HepG2 (cell line): ENCODE measurements at regions not wholly inside any gene's neighbourhood (a gene's known extent, or its start where the extent isn't known, plus 50 kb on each side); places are given as distances from the start of the nearest gene placed in this dataset.

ENCODE experiments used
- ATAC-seq: fragments of 200-7000 bp; cut with Tn5 transposase; 3 replicates; pipeline ENCODE4 v1.9.1; 2020; ENCODE audit warnings: mild to moderate bottlenecking, moderate library complexity
- BruUV-seq: library from RNA; stranded (reverse); fragments of 400-500 nt; replicated peaks from 2 replicates; lab custom pipeline; 2021; lab: Mats Ljungman, UMichigan
- CTCF ChIA-PET: fragments of 300-600 bp; formaldehyde crosslinking; extraction: SDS; loops from one replicate; lab custom pipeline; 2021; ENCODE audit warnings: low total read pairs, inconsistent platforms, low intra/inter-chr PET ratio; lab: Yijun Ruan, JAX
- POLR2A ChIA-PET: fragments of 350-600 bp; sonication (Branson Sonifier 250); formaldehyde crosslinking; loops from one replicate; lab custom pipeline; 2020; ENCODE audit warnings: antibody characterized with exemption, inconsistent platforms; lab: Yijun Ruan, JAX
- DNase-seq: peaks from one replicate; pipeline ENCODE4 v3.0.0-alpha.2; 2015; ENCODE audit warnings: low spot score
- FAIRE-seq: peaks from 3 replicates; lab custom pipeline; 2011; peaks lifted over from hg19 to GRCh38; lab: Jason Lieb, UNC
- H2AFZ ChIP-seq: one replicate; pipeline ENCODE4 v1.6.1; 2011; ENCODE audit warnings: low read length, inconsistent platforms
- H3K27ac ChIP-seq: fragments of 300-600 bp; 3 replicates; pipeline ENCODE4 v1.8.0; 2011; ENCODE audit warnings: mixed run types, mild to moderate bottlenecking, mixed read lengths, low read length, inconsistent platforms; ENCODE audit not compliant: insufficient read depth; ENCODE audit errors: extremely low read length
- H3K27me3 ChIP-seq, 2 experiments: fragments of 200-600 bp in 1 of 2; 2 replicates in 1 of 2; 3 replicates in 1 of 2; pipeline versions ENCODE4 v1.6.0 to v1.8.0; 2011; ENCODE audit warnings: low read length in 2 of 2, mild to moderate bottlenecking in 2 of 2, moderate library complexity in 2 of 2, inconsistent platforms in 1 of 2; ENCODE audit not compliant: insufficient read depth in 2 of 2, control insufficient read depth in 1 of 2
- H3K36me3 ChIP-seq, 2 experiments: fragments of 200-600 bp in 1 of 2; replicated peaks in 1 of 2; 2 replicates in 1 of 2; 3 replicates in 1 of 2; pipeline versions ENCODE4 v1.5.1 to v1.8.0; 2011; ENCODE audit warnings: low read length in 2 of 2, inconsistent platforms in 1 of 2; ENCODE audit not compliant: insufficient read depth in 2 of 2, control insufficient read depth in 1 of 2
- H3K4me1 ChIP-seq: 2 replicates; pipeline ENCODE4 v1.5.1; 2012; ENCODE audit warnings: low read length, inconsistent platforms; ENCODE audit not compliant: insufficient read depth
- H3K4me2 ChIP-seq: 2 replicates; pipeline ENCODE4 v1.6.0; 2011; ENCODE audit warnings: low read depth, low read length, inconsistent platforms
- H3K4me3 ChIP-seq, 3 experiments: fragments of 200-600 bp in 1 of 3; sonication (generic), shearing (Covaris generic) in 1 of 3; replicated peaks in 1 of 3; 2 replicates each; pipeline ENCODE4 v1.5.1; 2011 to 2016; ENCODE audit warnings: low read length in 3 of 3, inconsistent platforms in 2 of 3, low read depth in 2 of 3, mild to moderate bottlenecking in 2 of 3, control low read depth in 1 of 3, mixed read lengths in 1 of 3; ENCODE audit not compliant: insufficient read depth in 1 of 3
- H3K79me2 ChIP-seq: one replicate; pipeline ENCODE4 v1.6.1; 2011; ENCODE audit warnings: low read length, inconsistent platforms; ENCODE audit not compliant: insufficient read depth
- H3K9ac ChIP-seq: 2 replicates; pipeline ENCODE4 v1.6.0; 2011; ENCODE audit warnings: mild to moderate bottlenecking, low read depth, low read length, inconsistent platforms; ENCODE audit not compliant: insufficient read depth
- H3K9me3 ChIP-seq: 2 replicates; pipeline ENCODE4 v1.5.1; 2012; ENCODE audit warnings: mild to moderate bottlenecking, low read length
- H4K20me1 ChIP-seq: 2 replicates; pipeline ENCODE4 v1.6.0; 2011; ENCODE audit warnings: inconsistent platforms, mild to moderate bottlenecking, low read length, moderate library complexity; ENCODE audit not compliant: insufficient read depth
- ARID4A ChIP-seq: sonication (generic); formaldehyde crosslinking; IDR thresholded peaks from 2 replicates; pipeline ENCODE4 v1.5.0; 2020; ENCODE audit warnings: mild to moderate bottlenecking, missing genetic modification reagents, borderline replicate concordance
- CBX5 ChIP-seq: sonication (generic); formaldehyde crosslinking; IDR thresholded peaks from 2 replicates; pipeline ENCODE4 v1.4.0; 2020; ENCODE audit warnings: missing genetic modification reagents, borderline replicate concordance
- CREB1 ChIP-seq, 2 experiments: fragments of 450-650 bp in 1 of 2; IDR thresholded peaks; 2 replicates each; pipeline ENCODE4 v1.6.1; 2016 to 2017; ENCODE audit warnings: control low read depth in 1 of 2, mild to moderate bottlenecking in 1 of 2, missing compliant biosample characterization in 1 of 2, missing genetic modification characterization in 1 of 2
- ELF3 ChIP-seq: IDR thresholded peaks from 2 replicates; pipeline ENCODE4 v1.6.1; 2016; ENCODE audit warnings: missing genetic modification reagents, missing compliant biosample characterization
- GMEB2 ChIP-seq: IDR thresholded peaks from 2 replicates; pipeline ENCODE4 v1.6.1; 2016; ENCODE audit warnings: missing biosample characterization, missing genetic modification reagents, low read depth
- HOXA9 ChIP-seq: sonication (generic); formaldehyde crosslinking; IDR thresholded peaks from 2 replicates; pipeline ENCODE4 v1.8.1; 2022; ENCODE audit warnings: missing genetic modification reagents, mild to moderate bottlenecking, moderate library complexity, borderline replicate concordance
- POLR2AphosphoS2 ChIP-seq: IDR thresholded peaks from 2 replicates; pipeline ENCODE4 v1.6.1; 2011; ENCODE audit warnings: low read depth, low read length, improper control_type of control experiment
- SALL1 ChIP-seq: sonication (generic); formaldehyde crosslinking; IDR thresholded peaks from 2 replicates; pipeline ENCODE4 v1.8.0; 2022; ENCODE audit warnings: mild to moderate bottlenecking, missing genetic modification reagents
- SRSF1 ChIP-seq: fragments of 200-400 bp; formaldehyde crosslinking; optimal IDR thresholded peaks from 2 replicates; pipeline ENCODE3; 2017; ENCODE audit warnings: mild to moderate bottlenecking, low read depth, low read length, moderate library complexity
- ZKSCAN1 ChIP-seq: fragments of 150-350 bp; IDR thresholded peaks from 2 replicates; pipeline ENCODE4 v1.6.1; 2014; ENCODE audit warnings: low read length
- ZNF143 ChIP-seq: sonication (generic); formaldehyde crosslinking; IDR thresholded peaks from 2 replicates; pipeline ENCODE4 v1.4.0; 2020; ENCODE audit warnings: missing genetic modification reagents
- ZNF230 ChIP-seq: sonication (generic); formaldehyde crosslinking; IDR thresholded peaks from 2 replicates; pipeline ENCODE4 v1.4.0; 2020; ENCODE audit warnings: mild to moderate bottlenecking, missing genetic modification reagents
- ZNF329 ChIP-seq: sonication (generic); formaldehyde crosslinking; IDR thresholded peaks from 2 replicates; pipeline ENCODE4 v1.9.0; 2021; ENCODE audit warnings: low read depth, mild to moderate bottlenecking, missing genetic modification reagents
- ZNF501 ChIP-seq: sonication (generic); formaldehyde crosslinking; IDR thresholded peaks from 2 replicates; pipeline ENCODE4 v1.5.1; 2020; ENCODE audit warnings: mild to moderate bottlenecking, moderate library complexity, missing genetic modification reagents
- ZNF652 ChIP-seq: IDR thresholded peaks from 2 replicates; pipeline ENCODE4 v1.6.1; 2016; ENCODE audit warnings: low read depth, borderline replicate concordance
- ZNF687 ChIP-seq: sonication (generic); formaldehyde crosslinking; IDR thresholded peaks from 2 replicates; pipeline ENCODE4 v1.5.1; 2020; ENCODE audit warnings: mild to moderate bottlenecking, missing genetic modification reagents, moderate library complexity
- ZNF782 ChIP-seq: sonication (generic); formaldehyde crosslinking; IDR thresholded peaks from 2 replicates; pipeline ENCODE4 v1.4.0; 2020; ENCODE audit warnings: missing genetic modification reagents, mild to moderate bottlenecking, borderline replicate concordance
- WGBS: methylation state at CpG from one replicate; pipeline ENCODE4 v1.1.6; 2017; ENCODE audit warnings: low lambda C conversion rate; 5-methylcytosine and 5-hydroxymethylcytosine counted together
- in situ Hi-C: cut with HindIII; loops from 2 replicates; pipeline ENCODE4 v1.10.0; 2017; ENCODE audit warnings: low pct_unique_long_range_greater_than_20kb; ENCODE audit not compliant: extremely low pct_ligation_motif_present
- intact Hi-C: fragments of 100-400 bp; cut with micrococcal nuclease; formaldehyde crosslinking; loops from one replicate; pipeline ENCODE4 v1.10.0; 2022; ENCODE audit not compliant: unreplicated experiment

GRCh38 chr17:31621566-31621965 lies 230.1 kb downstream of the RAB11FIP4 start:
- no peak overlapping the region for H3K4me2 ChIP-seq
- CTCF ChIA-PET: no interaction called here
- H3K9me3 ChIP-seq: peaks cover 4% of the 10 kb centered on the region; the same call in 1 of the 2 replicates
- H3K4me3 ChIP-seq: no peak overlapping the region
- no peaks in the 10 kb centered on the region for H3K79me2 ChIP-seq
- H3K36me3 ChIP-seq: no peaks in the 10 kb centered on the region
- no peak overlapping the region for H2AFZ ChIP-seq
- in situ Hi-C loops (no loop called here), intact Hi-C loops (no loop called here)
- BruUV-seq: no TSS peak
- no peak for ATAC-seq
- 53% methylated on average over 4 of the region's 4 CpGs for WGBS
- FAIRE-seq: no peak
- H4K20me1 ChIP-seq: no peaks in the 10 kb centered on the region
- no peak for DNase-seq
- no peak overlapping the region for H3K9ac ChIP-seq
- POLR2A ChIA-PET: no interaction called here
- H3K4me1 ChIP-seq: no peaks in the 10 kb centered on the region
- no peaks in the 10 kb centered on the region; a peak in 1 of 5 replicates for H3K27me3 ChIP-seq
- no peak overlapping the region for H3K27ac ChIP-seq
- TF ChIP-seq SALL1 (CRISPR knock-in tag): no peak
- no peak for TF ChIP-seq CBX5 (CRISPR knock-in tag)
- no peak for TF ChIP-seq CREB1 (IDR thresholded peaks at IDR 0.05)
- TF ChIP-seq CREB1 (CRISPR knock-in tag; IDR thresholded peaks at IDR 0.05): no peak
- no peak for TF ChIP-seq ZNF143 (CRISPR knock-in tag)
- no peak for TF ChIP-seq GMEB2 (CRISPR knock-in tag)
- no peak for TF ChIP-seq HOXA9
- TF ChIP-seq ELF3: no peak
- TF ChIP-seq SRSF1: no peak
- TF ChIP-seq POLR2AphosphoS2: no peak
- no peak for TF ChIP-seq ZKSCAN1
- no peak for TF ChIP-seq ZNF687 (CRISPR knock-in tag)
- TF ChIP-seq ZNF501 (CRISPR knock-in tag): no peak
- TF ChIP-seq ARID4A: no peak
- TF ChIP-seq ZNF230 (CRISPR knock-in tag): no peak
- no peak for TF ChIP-seq ZNF329 (CRISPR knock-in tag)
- TF ChIP-seq ZNF652 (CRISPR knock-in tag): no peak
- TF ChIP-seq ZNF782 (CRISPR knock-in tag): no peak
